HEK293T (cell line): ENCODE measurements at regions not wholly inside any gene's neighbourhood (a gene's known extent, or its start where the extent isn't known, plus 50 kb on each side); places are given as distances from the start of the nearest gene placed in this dataset.

Source experiments
- ARNT ChIP-seq: fragments of 450-650 bp; IDR thresholded peaks from 2 replicates; pipeline ENCODE4 v1.6.1; 2017; ENCODE audit warnings: mild to moderate bottlenecking
- FOXM1 ChIP-seq: fragments of 450-650 bp; IDR thresholded peaks from 2 replicates; pipeline ENCODE4 v1.6.1; 2017; ENCODE audit warnings: mild to moderate bottlenecking, borderline replicate concordance
- SUZ12 ChIP-seq: fragments of 450-650 bp; IDR thresholded peaks from 2 replicates; pipeline ENCODE4 v1.6.1; 2016; ENCODE audit warnings: mild to moderate bottlenecking
- TARDBP ChIP-seq: fragments of 450-650 bp; IDR thresholded peaks from 2 replicates; pipeline ENCODE4 v1.6.1; 2016
- ZNF384 ChIP-seq: fragments of 450-650 bp; IDR thresholded peaks from 2 replicates; pipeline ENCODE4 v1.6.1; 2016

DNA sequence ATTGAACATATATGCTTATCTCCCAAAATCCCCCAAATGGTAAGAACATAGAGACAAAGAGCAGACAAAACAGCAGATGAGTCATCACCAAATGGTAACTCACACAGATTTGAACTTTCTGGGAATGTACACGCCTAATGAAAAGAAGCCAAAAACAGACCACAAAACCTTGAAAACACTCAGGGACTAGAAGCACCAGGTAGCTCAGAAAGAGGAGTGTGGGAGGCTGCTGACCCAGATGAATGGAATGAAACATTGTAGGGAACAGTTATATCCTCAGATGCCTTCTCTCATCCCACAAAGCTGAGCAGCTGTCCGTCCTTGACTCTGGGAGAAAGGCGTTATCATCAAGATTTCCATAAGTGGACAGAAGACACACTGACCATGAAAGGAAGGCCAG, 307.0 kb upstream of the USP25 start:
- TF ChIP-seq ZNF384 = no peak
- no peak for TF ChIP-seq SUZ12
- TF ChIP-seq FOXM1 = no peak
- TF ChIP-seq TARDBP = no peak
- TF ChIP-seq ARNT = no peak
